ENCODE measurements at regions not wholly inside any gene's neighbourhood (a gene's known extent, or its start where the extent isn't known, plus 50 kb on each side); places are given as distances from the start of the nearest gene placed in this dataset.

DNA sequence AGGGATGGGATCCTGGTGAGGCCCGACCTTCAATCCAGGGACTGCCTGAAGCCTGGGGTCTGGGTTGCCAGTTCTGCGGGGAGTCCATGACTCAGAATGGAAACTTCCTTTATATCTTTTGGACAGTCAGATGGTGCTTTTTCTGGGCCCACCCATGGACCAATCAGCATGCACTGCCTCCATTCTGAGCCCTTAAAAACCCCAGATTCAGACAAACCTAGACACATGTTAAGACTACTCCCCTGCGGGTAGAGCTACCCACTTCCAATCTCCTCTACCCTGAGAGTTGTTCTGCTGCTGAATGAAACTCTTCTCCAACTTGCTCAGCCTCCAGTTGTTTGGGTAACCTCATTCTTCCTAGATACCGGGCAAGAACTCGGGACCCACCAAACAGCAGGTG is 1315.2 kb upstream of the MIR17HG start:
- Histone ChIP-seq H3K27me3 (ENCODE audit: insufficient read depth, low read length) (no peaks in the 10 kb centered on the region), H3K27ac (ENCODE audit: low read depth, low read length) (no peak overlapping the region), H2AFZ (ENCODE audit: low read depth, low read length, poor library complexity, severe bottlenecking) (no peak overlapping the region), H3K4me1 (ENCODE audit: control insufficient read depth in 1 of 2, insufficient read depth in 2 of 2, low read length in 2 of 2) (no peaks in the 10 kb centered on the region), H3K4me2 (ENCODE audit: low read length) (no peak overlapping the region), H3K79me2 (ENCODE audit: insufficient read depth, low read length) (no peaks in the 10 kb centered on the region), H3K36me3 (ENCODE audit: control insufficient read depth in 1 of 2, insufficient read depth in 2 of 2, low read length in 2 of 2) (no peaks in the 10 kb centered on the region), H4K20me1 (ENCODE audit: insufficient read depth) (no peaks in the 10 kb centered on the region), H3K4me3 (replicated peaks in 1 of 2; ENCODE audit: low read depth in 1 of 2, low read length in 2 of 2) (no peak overlapping the region), H3K9ac (ENCODE audit: low read length) (no peak overlapping the region), H3K9me2 (ENCODE audit: insufficient read depth) (no peaks in the 10 kb centered on the region), H3K9me3 (ENCODE audit: control insufficient read depth in 1 of 2, insufficient read depth in 1 of 2, low read depth in 1 of 2, low read length in 2 of 2) (no peaks in the 10 kb centered on the region; a peak in 1 of 4 replicates)
- BruUV-seq (replicated peaks), result no TSS peak
- ChIA-PET RAD21 (ENCODE audit: low non-redundant PET in 1 of 2, low total read pairs in 2 of 2, uncharacterized antibody in 2 of 2, unreplicated experiment in 2 of 2) (no interaction called here), POLR2A (no interaction called here), CTCF (no interaction called here)
- TF ChIP-seq, protein P1, sequence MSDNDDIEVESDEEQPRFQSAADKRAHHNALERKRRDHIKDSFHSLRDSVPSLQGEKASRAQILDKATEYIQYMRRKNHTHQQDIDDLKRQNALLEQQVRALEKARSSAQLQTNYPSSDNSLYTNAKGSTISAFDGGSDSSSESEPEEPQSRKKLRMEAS (IDR thresholded peaks at IDR 0.05), result no peak
- TF ChIP-seq EGR1 (IDR thresholded peaks at IDR 0.05; ENCODE audit: low read depth), result no peak
- TF ChIP-seq, protein P2, sequence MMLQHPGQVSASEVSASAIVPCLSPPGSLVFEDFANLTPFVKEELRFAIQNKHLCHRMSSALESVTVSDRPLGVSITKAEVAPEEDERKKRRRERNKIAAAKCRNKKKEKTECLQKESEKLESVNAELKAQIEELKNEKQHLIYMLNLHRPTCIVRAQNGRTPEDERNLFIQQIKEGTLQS (IDR thresholded peaks at IDR 0.05), result no peak
- TF ChIP-seq EZH2phosphoT487 (IDR thresholded peaks at IDR 0.05; ENCODE audit: borderline replicate concordance), result no peak
- TF ChIP-seq YY1 (IDR thresholded peaks at IDR 0.05; ENCODE audit: extremely low read depth, insufficient replicate concordance, low read depth, low read length), result no peak
- TF ChIP-seq, protein P3, sequence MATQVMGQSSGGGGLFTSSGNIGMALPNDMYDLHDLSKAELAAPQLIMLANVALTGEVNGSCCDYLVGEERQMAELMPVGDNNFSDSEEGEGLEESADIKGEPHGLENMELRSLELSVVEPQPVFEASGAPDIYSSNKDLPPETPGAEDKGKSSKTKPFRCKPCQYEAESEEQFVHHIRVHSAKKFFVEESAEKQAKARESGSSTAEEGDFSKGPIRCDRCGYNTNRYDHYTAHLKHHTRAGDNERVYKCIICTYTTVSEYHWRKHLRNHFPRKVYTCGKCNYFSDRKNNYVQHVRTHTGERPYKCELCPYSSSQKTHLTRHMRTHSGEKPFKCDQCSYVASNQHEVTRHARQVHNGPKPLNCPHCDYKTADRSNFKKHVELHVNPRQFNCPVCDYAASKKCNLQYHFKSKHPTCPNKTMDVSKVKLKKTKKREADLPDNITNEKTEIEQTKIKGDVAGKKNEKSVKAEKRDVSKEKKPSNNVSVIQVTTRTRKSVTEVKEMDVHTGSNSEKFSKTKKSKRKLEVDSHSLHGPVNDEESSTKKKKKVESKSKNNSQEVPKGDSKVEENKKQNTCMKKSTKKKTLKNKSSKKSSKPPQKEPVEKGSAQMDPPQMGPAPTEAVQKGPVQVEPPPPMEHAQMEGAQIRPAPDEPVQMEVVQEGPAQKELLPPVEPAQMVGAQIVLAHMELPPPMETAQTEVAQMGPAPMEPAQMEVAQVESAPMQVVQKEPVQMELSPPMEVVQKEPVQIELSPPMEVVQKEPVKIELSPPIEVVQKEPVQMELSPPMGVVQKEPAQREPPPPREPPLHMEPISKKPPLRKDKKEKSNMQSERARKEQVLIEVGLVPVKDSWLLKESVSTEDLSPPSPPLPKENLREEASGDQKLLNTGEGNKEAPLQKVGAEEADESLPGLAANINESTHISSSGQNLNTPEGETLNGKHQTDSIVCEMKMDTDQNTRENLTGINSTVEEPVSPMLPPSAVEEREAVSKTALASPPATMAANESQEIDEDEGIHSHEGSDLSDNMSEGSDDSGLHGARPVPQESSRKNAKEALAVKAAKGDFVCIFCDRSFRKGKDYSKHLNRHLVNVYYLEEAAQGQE (IDR thresholded peaks at IDR 0.05; ENCODE audit: low read depth), result no peak
- TF ChIP-seq SRF (IDR thresholded peaks at IDR 0.05; ENCODE audit: low read depth), result no peak
- TF ChIP-seq, protein P4, sequence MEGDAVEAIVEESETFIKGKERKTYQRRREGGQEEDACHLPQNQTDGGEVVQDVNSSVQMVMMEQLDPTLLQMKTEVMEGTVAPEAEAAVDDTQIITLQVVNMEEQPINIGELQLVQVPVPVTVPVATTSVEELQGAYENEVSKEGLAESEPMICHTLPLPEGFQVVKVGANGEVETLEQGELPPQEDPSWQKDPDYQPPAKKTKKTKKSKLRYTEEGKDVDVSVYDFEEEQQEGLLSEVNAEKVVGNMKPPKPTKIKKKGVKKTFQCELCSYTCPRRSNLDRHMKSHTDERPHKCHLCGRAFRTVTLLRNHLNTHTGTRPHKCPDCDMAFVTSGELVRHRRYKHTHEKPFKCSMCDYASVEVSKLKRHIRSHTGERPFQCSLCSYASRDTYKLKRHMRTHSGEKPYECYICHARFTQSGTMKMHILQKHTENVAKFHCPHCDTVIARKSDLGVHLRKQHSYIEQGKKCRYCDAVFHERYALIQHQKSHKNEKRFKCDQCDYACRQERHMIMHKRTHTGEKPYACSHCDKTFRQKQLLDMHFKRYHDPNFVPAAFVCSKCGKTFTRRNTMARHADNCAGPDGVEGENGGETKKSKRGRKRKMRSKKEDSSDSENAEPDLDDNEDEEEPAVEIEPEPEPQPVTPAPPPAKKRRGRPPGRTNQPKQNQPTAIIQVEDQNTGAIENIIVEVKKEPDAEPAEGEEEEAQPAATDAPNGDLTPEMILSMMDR (IDR thresholded peaks at IDR 0.05 in 2 of 3, conservative IDR thresholded peaks at IDR 0.05 in 1 of 3; ENCODE audit: borderline replicate concordance in 1 of 3, insufficient read depth in 1 of 3, low read depth in 2 of 3, low read length in 2 of 3), result no peak
- TF ChIP-seq RAD21 (IDR thresholded peaks at IDR 0.05; ENCODE audit: low read depth), result no peak
- TF ChIP-seq SIN3A (IDR thresholded peaks at IDR 0.05; ENCODE audit: low read depth), result no peak
- TF ChIP-seq CEBPB (IDR thresholded peaks at IDR 0.05; ENCODE audit: low read depth), result no peak
- no peak for ATAC-seq
- DNase-seq (ENCODE audit: low read depth, low spot score), result no peak
- intact Hi-C loops (cut with micrococcal nuclease), result no loop called here

Data from HCT116 (cell line).